ENCODE measurements at regions not wholly inside any gene's neighbourhood (a gene's known extent, or its start where the extent isn't known, plus 50 kb on each side); places are given as distances from the start of the nearest gene placed in this dataset.
"Not testable (repeated sequence)": the region's sequence is repeated elsewhere in the genome, so short reads cannot be mapped to it uniquely, and the experiment has no call there.

GRCh38 chr20:11993886-11994461 lies 76.3 kb downstream of the BTBD3 start:
- no peak overlapping the region for H3K27ac ChIP-seq (ENCODE audit: low read length)
- H3K4me1 ChIP-seq (ENCODE audit: control insufficient read depth, insufficient read depth, low read length), result no peaks in the 10 kb centered on the region
- ATAC-seq, result no peak
- WGBS, result 75% methylated on average over 7 of the region's 7 CpGs
- no peak overlapping the region for H3K4me3 ChIP-seq (ENCODE audit: low read length)
- intact Hi-C loops (cut with DNase I), result no loop called here
- H3K9me3 ChIP-seq (ENCODE audit: control insufficient read depth, low read length), result no peaks in the 10 kb centered on the region
- H3K27me3 ChIP-seq (ENCODE audit: control insufficient read depth, insufficient read depth), result no peaks in the 10 kb centered on the region
- DNase-seq, result no peak

- H3K27ac ChIP-seq (ENCODE audit: low read length), result no peak overlapping the region
- intact Hi-C loops (cut with DNase I), result no loop called here
- peak; percentile 68 to 76 for ATAC-seq
- H3K4me3 ChIP-seq (ENCODE audit: low read length), result no peak overlapping the region
- H3K27me3 ChIP-seq (ENCODE audit: control insufficient read depth, insufficient read depth), result no peaks in the 10 kb centered on the region
- DNase-seq, result no peak
- 76% methylated on average over 7 of the region's 7 CpGs for WGBS
- no peaks in the 10 kb centered on the region for H3K9me3 ChIP-seq (ENCODE audit: control insufficient read depth, low read length)
- H3K4me1 ChIP-seq (ENCODE audit: control insufficient read depth, insufficient read depth, low read length), result no peaks in the 10 kb centered on the region
These were observed 78.3 kb downstream of the BTBD3 start for GRCh38 chr20:11995805-11996567.

GRCh38 chr20:12004776-12005175 lies 87.1 kb downstream of the BTBD3 start:
- 94% methylated on average over 1 of the region's 1 CpG for WGBS
- H3K9me3 ChIP-seq (ENCODE audit: control insufficient read depth, low read length); H3K27me3 ChIP-seq (ENCODE audit: control insufficient read depth, insufficient read depth); DNase-seq; H3K4me1 ChIP-seq (ENCODE audit: control insufficient read depth, insufficient read depth, low read length); H3K27ac ChIP-seq (ENCODE audit: low read length); ATAC-seq; intact Hi-C loops (cut with DNase I); H3K4me3 ChIP-seq (ENCODE audit: low read length): not testable (repeated sequence)

DNA sequence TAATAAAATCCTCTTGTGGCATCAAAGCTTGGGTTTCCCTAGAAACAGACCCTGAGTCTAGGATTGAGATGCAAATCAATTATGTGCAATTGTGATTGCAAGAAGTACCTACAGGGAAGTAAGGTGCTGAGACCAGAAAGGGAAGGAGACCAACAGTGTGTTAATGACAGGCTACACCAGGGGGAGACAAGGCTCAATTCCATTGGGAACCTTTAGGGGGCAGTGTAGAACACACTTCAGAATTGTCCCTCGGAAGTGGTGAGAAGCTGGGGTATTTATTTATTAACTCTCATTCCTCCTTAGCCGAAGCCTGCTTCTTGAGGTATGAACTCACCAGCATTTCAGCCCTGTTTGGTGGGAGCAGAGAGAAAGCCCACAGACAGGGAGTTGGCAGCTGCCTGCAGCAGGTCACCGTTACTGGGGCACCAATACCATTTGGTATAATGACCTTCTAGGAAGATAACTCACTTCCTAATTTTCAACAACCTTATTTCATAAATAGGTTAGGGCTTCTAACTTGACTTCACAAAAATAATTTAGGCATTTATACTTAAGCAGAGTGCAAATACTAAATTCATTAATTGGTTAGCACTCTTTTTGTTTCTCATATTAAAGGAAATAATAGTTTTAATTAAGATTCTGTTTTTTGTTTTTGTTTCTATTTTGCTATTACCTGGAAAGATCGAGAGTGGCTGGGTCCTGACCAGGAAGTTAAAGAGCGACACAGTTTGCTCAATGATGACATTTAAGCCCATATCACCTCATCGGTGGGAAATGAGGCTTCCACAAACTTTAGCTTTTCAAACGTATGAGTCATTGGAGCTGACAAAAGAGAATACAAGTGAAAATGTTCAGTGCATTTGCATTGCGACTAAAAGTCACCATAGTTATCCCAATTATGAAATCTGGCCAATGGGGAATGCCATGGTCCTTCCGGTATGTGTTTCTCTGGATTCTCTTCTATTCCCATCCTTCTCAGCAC lies 94.8 kb downstream of the BTBD3 start:
- intact Hi-C loops (cut with DNase I), result no loop called here
- Histone ChIP-seq H3K27ac (ENCODE audit: low read length) (no peak overlapping the region), H3K4me1 (ENCODE audit: control insufficient read depth, insufficient read depth, low read length) (no peaks in the 10 kb centered on the region), H3K9me3 (ENCODE audit: control insufficient read depth, low read length) (no peaks in the 10 kb centered on the region), H3K27me3 (ENCODE audit: control insufficient read depth, insufficient read depth) (no peaks in the 10 kb centered on the region), H3K4me3 (ENCODE audit: low read length) (no peak overlapping the region)
- 76% methylated on average over 9 of the region's 9 CpGs for WGBS
- DNase-seq (no peak), ATAC-seq (peak in 1 of 2 donors; percentile 45)

- Histone ChIP-seq H3K4me3 (ENCODE audit: low read length) (no peak overlapping the region), H3K9me3 (ENCODE audit: control insufficient read depth, low read length) (no peaks in the 10 kb centered on the region), H3K27ac (ENCODE audit: low read length) (no peak overlapping the region), H3K27me3 (ENCODE audit: control insufficient read depth, insufficient read depth) (no peaks in the 10 kb centered on the region), H3K4me1 (ENCODE audit: control insufficient read depth, insufficient read depth, low read length) (no peaks in the 10 kb centered on the region)
- no peak for ATAC-seq
- WGBS, result 85% methylated on average over 4 of the region's 4 CpGs
- intact Hi-C loops (cut with DNase I), result no loop called here
- DNase-seq, result no peak
These were observed 96.6 kb downstream of the BTBD3 start for GRCh38 chr20:12014276-12014675.

GRCh38 chr20:12014736-12015135 lies 97.0 kb downstream of the BTBD3 start:
- Histone ChIP-seq H3K9me3 (ENCODE audit: control insufficient read depth, low read length) (no peaks in the 10 kb centered on the region), H3K27ac (ENCODE audit: low read length) (no peak overlapping the region), H3K4me3 (ENCODE audit: low read length) (no peak overlapping the region), H3K4me1 (ENCODE audit: control insufficient read depth, insufficient read depth, low read length) (no peaks in the 10 kb centered on the region), H3K27me3 (ENCODE audit: control insufficient read depth, insufficient read depth) (no peaks in the 10 kb centered on the region)
- DNase-seq (no peak), ATAC-seq (no peak)
- intact Hi-C loops (cut with DNase I), result no loop called here
- WGBS, result 95% methylated on average over 1 of the region's 1 CpG

DNA sequence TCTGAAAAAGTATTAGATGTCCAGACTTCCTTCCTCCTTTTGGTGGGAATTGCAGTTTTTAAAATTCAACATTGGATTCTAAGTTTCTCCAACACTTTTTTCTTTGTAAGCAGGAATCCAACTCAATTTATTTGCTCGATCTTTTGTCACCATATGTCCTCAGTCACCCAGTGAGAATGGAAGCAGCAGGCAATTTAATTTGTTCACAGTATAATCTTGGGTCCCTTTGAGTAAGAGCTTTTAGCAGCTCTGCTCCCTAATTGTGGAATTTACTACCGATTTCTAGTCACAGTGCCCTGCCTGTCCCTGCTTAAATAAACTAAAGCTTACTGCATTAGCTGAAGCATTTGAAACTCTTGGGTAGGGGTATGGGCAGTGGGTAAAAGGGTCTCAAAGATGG lies 98.6 kb downstream of the BTBD3 start:
- Histone ChIP-seq H3K27me3 (ENCODE audit: control insufficient read depth, insufficient read depth) (no peaks in the 10 kb centered on the region), H3K27ac (ENCODE audit: low read length) (no peak overlapping the region), H3K4me3 (ENCODE audit: low read length) (no peak overlapping the region), H3K9me3 (ENCODE audit: control insufficient read depth, low read length) (no peaks in the 10 kb centered on the region), H3K4me1 (ENCODE audit: control insufficient read depth, insufficient read depth, low read length) (no peaks in the 10 kb centered on the region)
- DNase-seq, result no peak
- 62% methylated on average over 2 of the region's 2 CpGs for WGBS
- ATAC-seq, result no peak
- intact Hi-C loops (cut with DNase I), result no loop called here

DNA sequence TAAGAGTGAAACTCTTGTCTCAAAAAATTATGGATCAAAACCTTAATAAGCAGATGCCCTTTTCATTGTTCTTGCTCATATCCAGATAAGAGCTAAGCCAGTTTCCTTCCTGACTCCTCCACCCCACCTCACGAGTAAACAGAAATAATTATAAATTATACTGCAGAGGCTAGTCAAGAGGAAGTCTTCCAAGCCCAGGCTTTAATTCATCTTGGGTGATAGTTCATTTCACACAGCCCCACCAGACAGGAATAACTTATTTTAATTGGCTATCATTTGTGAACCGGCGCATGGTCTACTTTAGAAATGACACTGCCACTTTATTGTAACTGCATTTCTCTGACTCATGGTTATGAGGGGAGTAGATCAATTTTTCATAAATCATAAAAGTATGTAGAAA lies 102.0 kb downstream of the BTBD3 start:
- no peaks in the 10 kb centered on the region for H3K4me1 ChIP-seq (ENCODE audit: control insufficient read depth, insufficient read depth, low read length)
- intact Hi-C loops (cut with DNase I), result no loop called here
- 67% methylated on average over 3 of the region's 3 CpGs for WGBS
- ATAC-seq (peak in 1 of 2 donors; percentile 40), DNase-seq (no peak)
- no peak overlapping the region for H3K27ac ChIP-seq (ENCODE audit: low read length)
- H3K9me3 ChIP-seq (ENCODE audit: control insufficient read depth, low read length), result no peaks in the 10 kb centered on the region
- no peak overlapping the region for H3K4me3 ChIP-seq (ENCODE audit: low read length)
- peaks cover 2% of the 10 kb centered on the region for H3K27me3 ChIP-seq (ENCODE audit: control insufficient read depth, insufficient read depth)

DNA sequence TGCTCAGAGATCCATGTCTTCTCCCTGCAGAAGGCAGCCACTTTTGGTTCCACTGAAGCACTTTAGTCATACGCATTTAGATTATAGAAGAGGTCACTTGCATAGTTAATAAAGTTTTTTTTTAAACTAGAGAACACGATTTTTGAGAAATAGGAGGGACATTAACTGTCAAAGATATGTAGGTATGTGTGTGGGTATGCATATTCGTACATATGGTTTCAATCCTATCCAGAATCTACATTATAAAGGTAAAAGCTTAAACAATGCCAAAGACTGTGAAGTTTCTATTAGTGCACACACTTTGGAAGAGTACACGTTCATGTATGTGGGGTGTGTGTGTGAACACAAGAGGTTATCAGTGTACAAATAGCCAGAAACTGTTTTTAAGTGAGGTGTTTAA lies 103.2 kb downstream of the BTBD3 start:
- H3K27me3 ChIP-seq (ENCODE audit: control insufficient read depth, insufficient read depth), result peaks cover 2% of the 10 kb centered on the region
- DNase-seq (no peak), ATAC-seq (no peak)
- intact Hi-C loops (cut with DNase I), result no loop called here
- no peaks in the 10 kb centered on the region for H3K4me1 ChIP-seq (ENCODE audit: control insufficient read depth, insufficient read depth, low read length)
- H3K27ac ChIP-seq (ENCODE audit: low read length), result no peak overlapping the region
- H3K9me3 ChIP-seq (ENCODE audit: control insufficient read depth, low read length), result no peaks in the 10 kb centered on the region
- no peak overlapping the region for H3K4me3 ChIP-seq (ENCODE audit: low read length)
- WGBS, result 81% methylated on average over 4 of the region's 4 CpGs

- ATAC-seq (no peak), DNase-seq (no peak)
- H3K9me3 ChIP-seq (ENCODE audit: control insufficient read depth, low read length), result no peaks in the 10 kb centered on the region
- H3K4me1 ChIP-seq (ENCODE audit: control insufficient read depth, insufficient read depth, low read length), result no peaks in the 10 kb centered on the region
- peaks cover 2% of the 10 kb centered on the region for H3K27me3 ChIP-seq (ENCODE audit: control insufficient read depth, insufficient read depth)
- WGBS, result 98% methylated on average over 2 of the region's 2 CpGs
- H3K27ac ChIP-seq (ENCODE audit: low read length), result no peak overlapping the region
- H3K4me3 ChIP-seq (ENCODE audit: low read length), result no peak overlapping the region
- intact Hi-C loops (cut with DNase I), result no loop called here
These were observed 104.4 kb downstream of the BTBD3 start for GRCh38 chr20:12022126-12022525.

GRCh38 chr20:12023194-12023795 lies 105.6 kb downstream of the BTBD3 start:
- Histone ChIP-seq H3K9me3 (ENCODE audit: control insufficient read depth, low read length) (no peaks in the 10 kb centered on the region), H3K27ac (ENCODE audit: low read length) (no peak overlapping the region), H3K4me1 (ENCODE audit: control insufficient read depth, insufficient read depth, low read length) (no peaks in the 10 kb centered on the region), H3K27me3 (ENCODE audit: control insufficient read depth, insufficient read depth) (peaks cover 2% of the 10 kb centered on the region), H3K4me3 (ENCODE audit: low read length) (no peak overlapping the region)
- WGBS, result 82% methylated on average over 3 of the region's 3 CpGs
- no peak for DNase-seq
- no peak for ATAC-seq
- intact Hi-C loops (cut with DNase I), result no loop called here

Measured in right cardiac atrium (tissue), 5 donors.